Skin epidermis (tissue), 12 donors: ENCODE measurements at regions not wholly inside any gene's neighbourhood (a gene's known extent, or its start where the extent isn't known, plus 50 kb on each side); places are given as distances from the start of the nearest gene placed in this dataset.

Source experiments
- H3K27ac ChIP-seq, 21 experiments: fragments of 200-600 bp; sonication (generic) in 11 of 21; one replicate each; pipeline ENCODE4 v1.5.0; 2020; ENCODE audit warnings: mild to moderate bottlenecking in 3 of 21, inconsistent platforms in 2 of 21, moderate library complexity in 2 of 21
- H3K4me3 ChIP-seq, 7 experiments: fragments of 200-600 bp; sonication (generic) in 2 of 7; one replicate each; pipeline ENCODE4 v1.5.0; 2020; ENCODE audit warnings: inconsistent platforms in 2 of 7, mild to moderate bottlenecking in 2 of 7, moderate library complexity in 1 of 7

DNA sequence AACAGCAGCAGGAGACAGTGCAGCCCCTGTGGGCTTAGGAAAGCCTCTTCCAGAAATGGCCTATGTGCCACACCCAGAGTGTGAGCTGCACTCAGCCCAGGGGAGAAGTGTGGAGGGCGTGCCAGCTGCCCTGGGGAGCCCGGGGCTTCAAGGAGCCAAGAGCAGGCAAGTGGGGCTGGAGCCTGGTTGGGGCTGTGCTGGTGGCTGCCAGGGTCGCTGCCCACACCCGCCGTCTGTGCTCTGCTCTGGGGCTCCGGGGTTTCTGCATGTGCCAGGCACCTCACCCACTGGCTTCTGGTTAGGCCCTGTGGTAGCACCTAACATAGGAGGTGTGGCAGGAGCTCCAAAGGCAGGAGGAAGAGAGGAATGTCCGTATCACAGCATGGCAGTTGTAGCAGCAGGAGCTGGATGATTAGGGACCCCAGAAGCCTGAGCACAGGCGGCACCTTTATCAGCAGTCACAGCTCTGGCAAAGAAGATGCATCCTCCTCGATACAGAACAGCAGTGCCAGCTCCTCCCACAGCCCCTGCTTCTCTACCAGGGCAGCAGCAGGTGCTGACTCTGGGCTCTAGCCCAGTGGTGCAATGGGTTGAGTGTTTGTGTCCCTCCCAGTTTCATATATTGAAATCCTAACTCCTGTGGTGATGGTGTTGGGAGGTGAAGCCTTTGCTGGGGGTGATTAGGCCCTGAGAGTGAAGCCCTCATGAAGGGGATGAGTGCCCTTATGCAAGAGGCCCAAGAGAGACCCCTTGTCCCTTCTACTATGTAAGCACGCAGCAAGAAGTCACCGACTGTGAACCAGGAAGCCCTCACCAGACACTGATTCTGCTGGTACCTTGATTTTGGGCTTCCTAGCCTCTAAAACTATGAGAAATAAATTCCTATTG is 70.0 kb upstream of the KLF13 start:
- Histone ChIP-seq H3K27ac (peak overlapping the region in 1 of 21 experiments; percentile 59), H3K4me3 (no peak overlapping the region)

DNA sequence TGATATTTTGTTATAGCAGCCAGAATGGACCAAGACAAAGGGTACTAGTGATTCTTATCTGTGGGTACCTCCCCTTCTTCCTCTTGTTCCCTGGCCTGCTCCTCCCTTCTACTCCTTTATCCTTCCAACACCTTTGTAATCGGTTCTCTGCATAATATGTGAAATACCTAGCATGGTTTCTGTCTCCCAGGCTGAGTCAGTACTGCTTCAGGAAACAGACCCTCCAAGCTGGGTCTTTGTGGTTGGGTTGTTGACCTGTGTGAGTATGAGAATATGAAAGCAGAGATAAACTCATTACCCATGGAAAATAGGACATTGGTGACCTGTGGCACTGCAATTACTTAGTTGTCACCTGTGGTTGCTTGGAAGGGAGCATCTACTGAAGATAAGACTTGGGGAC is 69.3 kb upstream of the KLF13 start:
- Histone ChIP-seq H3K27ac (no peak overlapping the region), H3K4me3 (no peak overlapping the region)

DNA sequence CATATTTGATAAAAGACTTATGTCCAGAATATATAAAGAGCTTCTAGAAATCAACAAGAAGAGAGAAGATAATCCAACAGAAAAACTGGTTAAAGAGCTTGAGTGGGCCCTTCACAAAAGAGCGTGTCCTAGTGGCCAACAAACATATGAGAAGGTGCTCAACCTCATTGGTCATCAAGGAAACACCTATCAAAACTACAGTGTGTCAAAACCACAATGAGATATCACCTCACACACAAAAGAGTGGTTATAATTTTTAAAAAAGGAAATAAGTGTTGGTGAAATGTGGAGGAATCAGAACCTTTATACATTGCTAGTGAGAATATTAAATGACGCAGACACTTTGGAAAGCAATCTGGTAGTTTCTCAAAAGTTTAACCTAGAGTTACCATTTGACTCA is 68.4 kb upstream of the KLF13 start:
- H3K4me3 ChIP-seq: no peak overlapping the region
- H3K27ac ChIP-seq: no peak overlapping the region

DNA sequence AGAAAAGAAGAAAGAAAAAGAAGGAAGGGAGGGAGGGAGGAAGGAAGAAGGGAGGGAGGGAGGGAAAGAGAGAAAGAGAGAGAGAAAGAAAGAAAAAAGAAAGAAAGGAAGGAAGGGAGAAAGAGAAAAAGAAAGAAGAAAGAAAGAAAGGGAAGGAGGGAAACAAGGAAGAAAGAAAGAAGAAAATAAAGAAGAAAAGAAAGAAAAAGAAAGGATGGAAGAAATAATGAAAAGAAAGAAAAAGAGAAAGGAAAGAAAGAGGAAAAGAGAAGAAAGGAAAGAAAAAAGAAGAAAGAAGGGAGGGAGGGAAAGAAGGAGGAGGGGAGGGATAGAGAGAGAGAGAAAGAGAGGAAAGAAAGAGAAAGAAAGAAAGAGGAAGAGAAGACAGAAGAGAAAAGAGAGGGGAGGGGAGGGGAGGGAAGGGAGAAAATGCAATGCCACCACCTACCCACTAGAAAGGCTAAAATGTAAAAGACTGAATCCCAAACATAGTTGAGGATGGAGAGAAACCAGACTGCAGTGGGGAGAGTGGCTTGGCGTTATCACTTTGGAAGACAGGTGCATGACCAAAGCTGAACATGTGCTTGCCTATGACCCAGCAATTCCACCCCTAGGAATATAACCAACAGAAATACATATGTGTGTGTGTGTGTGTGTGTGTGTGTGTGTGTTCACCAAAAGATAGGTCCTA is 66.9 kb upstream of the KLF13 start:
- H3K4me3 ChIP-seq: no peak overlapping the region
- no peak overlapping the region for H3K27ac ChIP-seq

DNA sequence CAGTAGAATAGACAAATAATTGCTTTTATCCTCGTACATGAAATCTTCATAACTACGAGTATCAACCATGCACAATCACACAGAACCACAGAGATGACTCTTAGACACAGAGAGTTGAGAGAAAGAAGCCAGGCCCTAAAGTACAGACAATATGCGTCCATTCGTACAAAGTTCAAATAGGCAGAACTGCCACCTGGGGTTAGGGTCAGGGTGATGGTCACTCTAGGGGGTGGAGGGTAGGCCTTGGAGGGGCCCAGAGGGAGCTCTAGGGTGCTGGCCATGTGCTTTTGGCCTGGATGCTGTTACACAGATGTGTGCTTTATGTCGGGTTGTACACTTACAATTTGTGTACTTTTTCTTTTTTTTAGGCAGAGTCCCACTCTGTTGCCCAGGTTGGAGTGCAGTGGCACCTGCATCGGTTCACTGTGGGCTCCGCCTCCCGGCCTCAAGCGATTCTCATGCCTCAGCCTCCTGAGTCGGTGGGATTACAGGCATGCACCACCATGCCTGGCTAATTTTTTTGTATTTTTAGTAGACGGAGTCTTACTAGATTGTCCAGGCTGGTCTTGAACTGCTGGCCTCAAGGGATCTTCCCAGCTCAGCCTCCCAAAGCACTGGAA is 65.9 kb upstream of the KLF13 start:
- Histone ChIP-seq H3K27ac (no peak overlapping the region), H3K4me3 (no peak overlapping the region)

DNA sequence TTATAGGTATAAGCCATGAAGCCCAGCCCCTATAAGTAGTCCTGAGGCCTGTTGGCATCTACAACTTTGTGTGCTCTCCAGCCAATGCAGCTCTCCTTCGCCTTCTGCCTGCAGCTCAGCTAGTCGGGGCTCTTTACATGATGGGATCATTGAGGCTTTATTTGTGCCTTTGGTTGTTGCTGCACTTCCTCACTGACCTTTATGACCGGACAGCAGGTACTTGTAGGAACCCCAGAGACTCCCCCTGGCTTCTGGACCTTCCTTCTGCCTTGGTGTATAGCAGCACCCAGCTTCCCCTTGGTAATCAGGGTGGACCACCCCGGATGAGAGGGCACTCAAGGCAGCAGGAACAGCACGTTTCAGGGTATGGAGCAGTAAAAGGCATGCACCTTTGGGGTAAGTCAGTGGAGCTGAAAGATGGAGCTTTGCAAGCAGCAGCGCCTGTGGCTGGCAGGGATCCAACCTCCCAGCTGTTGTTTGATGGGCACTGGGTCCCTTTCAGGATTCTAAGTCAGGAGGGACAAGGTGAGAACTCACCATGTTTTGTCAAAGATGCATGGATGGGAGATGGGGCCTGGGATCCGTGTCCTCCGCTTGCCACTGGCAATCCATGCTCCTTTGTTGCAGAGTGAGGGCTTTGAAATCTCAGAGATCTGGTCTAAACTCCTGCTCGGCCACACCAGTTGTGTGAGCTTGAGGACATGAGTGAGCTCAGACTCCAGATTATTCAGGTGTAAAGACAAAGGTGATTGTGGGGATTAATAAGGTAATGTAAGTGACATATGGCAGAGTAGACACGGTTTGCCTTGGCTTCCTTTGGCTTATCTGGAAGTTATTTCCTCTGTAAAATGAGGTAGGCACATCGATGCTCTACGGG is 65.1 kb upstream of the KLF13 start:
- peak overlapping the region in 1 of 21 experiments; percentile 34 for H3K27ac ChIP-seq
- H3K4me3 ChIP-seq: no peak overlapping the region

DNA sequence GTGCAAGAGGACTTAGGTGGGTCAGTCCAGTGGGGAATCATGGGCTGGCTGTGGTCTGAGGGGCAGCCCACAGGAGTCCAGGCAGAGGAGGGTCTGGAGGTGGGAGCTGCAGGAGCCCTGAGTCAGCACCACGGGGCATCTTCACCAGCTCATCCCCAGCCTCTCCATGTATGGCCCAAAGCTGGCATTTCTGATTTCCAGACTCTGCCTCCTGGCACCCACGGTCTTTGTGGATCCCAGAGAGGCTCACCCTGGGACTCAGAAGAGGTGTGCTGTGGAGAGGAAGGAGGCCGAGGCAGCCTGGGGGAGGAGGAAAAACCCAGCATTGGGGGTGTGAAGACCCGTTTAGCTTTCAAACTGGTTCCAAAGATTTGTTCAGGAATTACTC is 64.5 kb upstream of the KLF13 start:
- Histone ChIP-seq H3K4me3 (no peak overlapping the region), H3K27ac (peak overlapping the region in 4 of 21 experiments; percentile 4 to 94 (median 62))

DNA sequence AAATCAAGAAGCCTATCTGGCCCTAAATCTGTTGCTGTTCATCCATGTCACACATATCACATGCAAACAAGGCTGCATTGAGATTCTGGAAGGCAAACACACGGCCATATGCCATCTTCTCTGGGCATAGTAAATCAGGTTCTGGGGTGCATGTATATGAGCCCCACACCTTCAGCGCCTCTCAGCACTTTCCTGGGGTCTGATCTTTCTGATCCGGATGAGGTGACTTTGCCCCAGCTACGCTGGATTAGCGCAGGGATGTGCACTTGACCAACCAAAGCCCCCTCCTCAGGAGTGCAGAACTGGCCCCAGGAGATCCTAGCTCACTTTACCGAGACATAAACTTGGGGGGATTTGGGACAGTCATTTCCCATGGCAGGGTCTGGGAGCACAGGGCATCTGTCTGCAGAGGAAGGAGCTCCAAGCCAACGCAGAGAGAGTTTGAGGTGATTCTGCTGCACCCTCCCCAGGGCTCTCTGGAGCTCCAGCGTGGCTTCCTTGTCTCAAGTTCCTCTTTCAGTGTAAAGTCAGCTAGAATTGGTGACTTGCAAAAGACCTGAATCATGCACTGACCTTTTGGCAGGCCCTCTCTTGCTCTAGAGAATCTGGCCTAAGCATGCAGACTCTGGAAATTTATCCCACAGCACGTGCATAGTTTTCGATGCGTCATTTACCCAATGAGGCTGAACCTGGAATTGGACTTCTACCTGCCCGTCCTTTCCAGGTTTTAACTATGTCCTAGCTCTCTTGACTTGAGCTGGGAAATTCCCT is 63.5 kb upstream of the KLF13 start:
- Histone ChIP-seq H3K27ac (peak overlapping the region in 16 of 21 experiments; percentile 52 to 94 (median 78)), H3K4me3 (no peak overlapping the region)

DNA sequence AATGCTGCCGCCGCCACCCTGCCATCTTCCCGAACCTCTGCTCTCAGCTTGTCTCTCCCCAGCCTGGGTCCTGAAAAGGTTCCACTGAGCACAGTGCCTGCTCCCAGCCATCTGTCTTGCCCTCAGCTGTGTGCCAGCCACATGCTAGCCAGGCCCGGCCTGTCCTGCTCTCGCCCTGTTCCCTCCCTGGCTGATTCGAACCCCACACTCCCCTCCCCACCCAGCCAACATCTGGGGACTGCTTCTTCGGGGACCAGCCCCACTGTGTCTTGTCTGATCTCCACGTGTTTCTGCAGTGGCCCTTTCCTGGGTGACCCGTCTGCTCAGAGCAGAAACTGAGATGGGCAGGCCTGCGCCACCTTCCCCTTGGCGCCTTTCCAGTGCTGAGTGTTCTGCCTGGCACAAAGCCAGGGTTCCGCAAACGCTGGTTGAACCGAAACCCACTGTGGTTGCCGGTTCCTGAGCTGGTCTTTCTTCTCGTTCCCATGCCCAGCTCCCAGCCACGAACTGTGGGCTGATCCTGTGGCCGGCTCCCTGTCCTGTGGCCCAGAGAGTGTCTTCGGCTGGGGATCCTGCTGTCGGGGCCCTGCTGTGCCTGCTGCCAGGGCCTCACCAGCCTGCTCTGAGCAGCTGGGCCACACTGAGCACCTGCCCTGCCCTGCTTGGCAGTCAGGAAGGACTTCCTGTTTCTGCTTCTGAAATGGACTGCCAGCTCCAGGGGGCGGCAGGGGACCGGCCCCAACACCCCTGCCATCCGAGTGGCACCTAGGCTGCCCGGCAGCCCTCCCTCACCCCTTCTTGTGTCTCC is 62.7 kb upstream of the KLF13 start:
- Histone ChIP-seq H3K4me3 (no peak overlapping the region), H3K27ac (peak overlapping the region; percentile 11 to 94 (median 77))

DNA sequence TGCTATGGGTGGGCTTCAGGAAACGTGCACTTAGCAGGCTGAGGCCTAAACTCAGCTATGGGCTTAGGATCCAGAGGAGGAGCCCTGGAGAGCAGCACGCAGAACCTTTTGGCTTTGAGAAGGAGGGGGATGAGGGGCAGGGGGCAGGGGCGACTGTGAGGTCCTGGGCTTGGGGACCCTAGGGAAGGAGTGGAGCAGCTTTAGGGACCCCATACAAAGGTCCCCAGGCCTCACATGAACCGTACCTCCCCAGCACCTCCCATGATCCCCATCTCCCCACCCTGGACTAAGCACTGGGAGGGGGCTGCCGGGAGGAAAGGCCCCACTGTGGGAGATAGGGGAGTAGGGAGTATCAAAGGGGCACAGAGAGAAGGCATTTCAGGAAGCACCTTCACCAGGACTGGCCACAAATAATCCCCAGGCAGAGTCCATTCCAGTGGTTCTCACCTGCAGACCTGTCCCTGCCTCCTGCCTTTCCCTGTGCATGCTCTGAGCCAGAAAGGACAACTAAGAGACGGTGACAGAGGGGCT is 62.0 kb upstream of the KLF13 start:
- peak overlapping the region; percentile 11 to 94 (median 77) for H3K27ac ChIP-seq
- H3K4me3 ChIP-seq: no peak overlapping the region

DNA sequence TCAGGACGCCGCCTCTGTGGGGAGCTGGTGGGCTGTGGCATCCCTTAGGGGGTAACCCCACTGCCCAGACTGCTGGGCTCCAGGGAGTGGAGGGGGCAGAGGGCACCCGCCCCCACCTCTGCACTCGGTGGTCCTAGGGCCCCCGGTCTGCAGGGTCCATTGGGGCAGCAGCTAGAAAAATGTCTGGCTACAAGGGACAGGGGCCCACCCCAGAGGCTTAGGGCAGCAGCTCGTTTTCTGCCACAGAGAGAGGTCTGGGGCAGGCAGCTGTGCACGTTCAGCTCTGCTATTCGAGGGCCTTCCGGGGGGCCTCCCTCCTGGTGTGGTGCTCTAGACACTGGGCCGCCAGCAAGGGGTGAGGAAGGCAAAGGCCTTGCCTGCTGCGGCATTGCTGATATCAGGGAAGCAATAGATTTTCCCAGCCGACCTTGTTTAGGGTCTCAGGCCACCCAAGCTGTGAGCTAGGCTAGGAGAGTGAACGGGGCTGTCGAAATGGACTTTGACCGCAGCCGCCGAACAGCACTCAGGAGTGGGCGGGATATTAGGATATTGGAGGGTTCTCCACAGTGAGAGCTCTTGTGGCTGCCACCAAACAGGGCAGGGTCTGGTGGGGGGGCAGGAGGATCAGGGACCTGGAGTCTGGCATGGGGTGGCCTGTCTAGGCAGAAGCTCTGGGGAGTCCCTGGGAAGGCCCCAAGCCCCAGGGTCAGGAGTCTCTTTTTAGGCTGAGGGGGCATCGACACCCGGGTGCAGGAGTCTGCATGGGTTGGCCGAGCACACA is 61.4 kb upstream of the KLF13 start:
- Histone ChIP-seq H3K4me3 (no peak overlapping the region), H3K27ac (peak overlapping the region in 15 of 21 experiments; percentile 44 to 94 (median 78))

DNA sequence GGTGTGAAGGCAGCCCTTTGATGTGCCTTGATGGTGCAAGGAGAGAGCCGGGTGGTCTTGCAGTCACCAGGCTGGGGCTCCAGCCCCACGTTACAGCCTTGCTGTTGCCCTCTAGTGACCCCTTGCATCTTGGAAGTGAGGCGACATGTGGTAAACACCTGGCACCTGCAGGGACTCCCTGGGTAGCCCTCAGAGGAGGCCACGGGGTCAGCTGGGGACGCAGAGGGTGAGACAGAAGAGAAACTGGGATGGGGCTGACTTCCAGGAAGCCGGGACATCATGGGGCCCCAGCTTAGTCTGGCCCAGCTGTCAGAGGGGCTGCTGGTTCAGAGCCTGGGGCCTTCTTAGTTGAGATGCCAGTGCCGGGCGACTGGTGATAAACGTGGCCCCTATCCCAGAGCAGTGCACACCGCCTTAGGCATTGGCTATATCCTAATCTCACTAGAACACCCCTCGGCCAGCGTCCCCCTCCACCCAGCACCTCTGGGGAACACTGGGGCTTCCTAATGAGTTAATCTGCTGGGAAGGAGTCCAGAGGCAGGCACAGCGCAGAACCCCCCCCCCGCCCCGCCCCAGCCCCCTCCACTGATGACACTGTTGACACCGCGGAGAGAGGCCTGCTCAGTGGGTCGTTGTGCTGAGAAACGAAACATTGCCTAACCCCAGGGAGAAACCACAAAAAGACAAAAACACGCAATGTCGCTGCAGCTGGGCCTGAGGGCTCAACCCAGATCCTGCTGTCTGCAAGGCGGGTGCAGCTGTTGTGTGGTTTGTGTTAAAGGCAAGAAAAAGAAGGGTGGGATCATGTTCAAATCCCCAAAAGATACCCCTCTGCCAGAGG is 60.5 kb upstream of the KLF13 start:
- Histone ChIP-seq H3K27ac (peak overlapping the region in 15 of 21 experiments; percentile 24 to 94 (median 77)), H3K4me3 (no peak overlapping the region)

DNA sequence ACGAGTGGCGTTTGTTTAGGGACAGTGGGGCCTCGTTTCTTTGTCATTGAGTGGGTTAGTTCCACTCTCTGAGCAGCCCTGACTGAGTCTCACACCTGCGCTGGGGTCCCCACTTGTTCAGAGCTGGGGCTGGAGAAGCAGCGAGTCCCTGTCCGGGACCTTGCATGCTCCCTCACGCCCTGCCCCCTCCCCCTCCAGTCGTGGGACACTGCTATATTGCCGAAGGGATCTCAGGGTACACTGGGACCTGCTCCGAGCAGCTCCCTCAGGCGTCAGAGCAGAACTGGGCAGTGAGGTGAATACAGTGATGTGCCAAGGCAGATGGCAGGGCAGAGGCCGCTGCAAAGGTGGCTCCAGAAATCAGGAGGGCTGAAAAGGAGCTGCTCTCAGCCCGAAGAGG is 59.9 kb upstream of the KLF13 start:
- Histone ChIP-seq H3K4me3 (no peak overlapping the region), H3K27ac (peak overlapping the region in 12 of 21 experiments; percentile 2 to 94 (median 77))

DNA sequence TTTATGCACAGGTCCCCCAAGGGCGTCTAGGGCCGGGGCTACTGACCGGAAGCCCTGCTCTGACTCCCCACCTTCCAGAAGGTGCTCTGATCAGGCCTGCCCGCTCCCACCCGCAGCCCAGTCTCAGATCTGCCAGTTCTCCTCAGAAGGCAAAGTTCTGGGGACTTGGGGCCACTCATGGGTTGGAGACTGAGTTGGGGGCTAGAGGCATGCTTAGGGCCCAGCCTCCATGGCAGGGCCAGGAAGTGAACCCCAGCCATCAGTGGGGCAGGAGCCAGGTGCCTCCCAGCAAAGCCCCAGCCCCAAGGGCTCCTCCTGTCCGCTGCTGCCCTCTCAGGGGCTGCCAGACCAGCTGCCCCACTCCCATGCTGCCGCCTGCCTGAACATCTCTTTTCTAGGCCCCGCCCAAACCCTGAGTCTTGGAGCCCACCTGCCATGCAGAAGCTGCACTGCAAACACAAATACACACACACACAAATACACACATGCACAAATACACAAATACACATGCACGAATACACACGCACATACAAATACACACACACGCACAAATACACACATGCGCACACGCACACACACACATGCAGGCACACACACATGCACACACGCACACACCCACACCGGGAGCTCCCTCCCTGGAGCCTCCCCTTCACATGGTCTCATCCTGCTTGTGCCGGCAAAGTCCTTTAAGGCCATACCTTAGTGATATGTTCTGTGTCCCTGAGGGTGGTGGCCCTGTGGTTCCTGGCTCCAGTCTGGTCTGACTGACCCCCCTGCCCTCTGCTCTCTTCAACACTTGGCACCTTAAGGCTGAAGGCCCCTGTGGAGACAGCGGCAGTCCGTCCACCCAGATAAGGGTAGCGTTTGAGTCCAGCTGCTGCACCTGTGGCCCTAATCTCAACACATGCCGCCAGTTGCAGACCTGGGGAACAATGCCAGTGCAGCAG is 59.2 kb upstream of the KLF13 start:
- Histone ChIP-seq H3K27ac (peak overlapping the region in 12 of 21 experiments; percentile 2 to 94 (median 77)), H3K4me3 (no peak overlapping the region)

DNA sequence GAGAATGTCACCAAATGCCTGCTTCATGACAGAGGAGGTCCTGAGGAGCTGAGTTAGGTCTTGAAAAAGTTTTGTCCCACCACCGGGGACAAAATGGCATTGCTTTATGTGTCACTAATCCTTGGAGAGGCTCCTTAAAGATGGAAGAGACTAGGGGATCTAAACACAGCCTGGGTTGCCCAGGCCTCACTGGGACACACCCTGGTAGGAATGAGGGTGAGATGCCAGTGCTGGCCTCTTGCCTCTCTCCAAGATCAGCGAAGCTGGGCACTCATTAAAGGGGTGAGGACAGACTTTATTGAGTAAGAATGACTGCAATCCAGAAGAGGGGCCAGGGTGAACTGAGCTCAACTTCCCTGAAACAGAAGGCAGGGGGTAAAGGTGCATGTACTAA is 58.5 kb upstream of the KLF13 start:
- H3K4me3 ChIP-seq: no peak overlapping the region
- peak overlapping the region in 2 of 21 experiments; percentile 11 to 30 for H3K27ac ChIP-seq
